Mucosa of rectum (tissue), 2 donors: ENCODE measurements at regions not wholly inside any gene's neighbourhood (a gene's known extent, or its start where the extent isn't known, plus 50 kb on each side); places are given as distances from the start of the nearest gene placed in this dataset.
"Not testable (repeated sequence)": the region's sequence is repeated elsewhere in the genome, so short reads cannot be mapped to it uniquely, and the experiment has no call there.

Experiments
- H3K27ac ChIP-seq, 2 donors: one replicate each; pipeline ENCODE4 v1.7.0; 2013; ENCODE audit warnings: inconsistent platforms in 2 of 2, low read depth in 2 of 2, low read length in 2 of 2
- H3K27me3 ChIP-seq, 2 donors: one replicate each; pipeline ENCODE4 v1.7.0; 2013; ENCODE audit warnings: low read length in 2 of 2; ENCODE audit not compliant: control insufficient read depth in 2 of 2, insufficient read depth in 2 of 2
- H3K36me3 ChIP-seq, 2 donors: one replicate each; pipeline ENCODE4 v1.7.0; 2013; ENCODE audit warnings: low read length in 2 of 2; ENCODE audit not compliant: control insufficient read depth in 2 of 2, insufficient read depth in 2 of 2
- H3K4me1 ChIP-seq, 2 donors: one replicate each; pipeline ENCODE4 v1.7.0; 2013; ENCODE audit warnings: low read length in 2 of 2, mild to moderate bottlenecking in 1 of 2; ENCODE audit not compliant: control insufficient read depth in 2 of 2, insufficient read depth in 2 of 2
- H3K4me3 ChIP-seq, 2 donors: one replicate each; pipeline ENCODE4 v1.7.0; 2013; ENCODE audit warnings: low read length in 2 of 2
- H3K9ac ChIP-seq, 2 donors: one replicate each; pipeline ENCODE4 v1.7.0; 2013; ENCODE audit warnings: low read length in 2 of 2, low read depth in 1 of 2, mild to moderate bottlenecking in 1 of 2
- H3K9me3 ChIP-seq, 2 donors: one replicate each; pipeline ENCODE4 v1.7.0; 2013; ENCODE audit warnings: low read length in 2 of 2; ENCODE audit not compliant: control insufficient read depth in 2 of 2
- donor health status: healthy.
- donor health status: Normal muscosa, but diverticular disease.

- Histone ChIP-seq H3K27ac (no peak overlapping the region), H3K9me3 (no peaks in the 10 kb centered on the region), H3K9ac (no peak overlapping the region), H3K36me3 (no peaks in the 10 kb centered on the region), H3K4me1 (no peaks in the 10 kb centered on the region), H3K4me3 (no peak overlapping the region), H3K27me3 (peaks cover 2 to 3% of the 10 kb centered on the region in 2 donors)
Observed at GRCh38 chrX:40864972-40865371, 129.6 kb upstream of the MED14 start.

GRCh38 chrX:40866893-40867292, 131.6 kb upstream of the MED14 start:
- no peak overlapping the region for H3K27ac ChIP-seq
- no peak overlapping the region for H3K4me3 ChIP-seq

GRCh38 chrX:40867352-40867751, 132.0 kb upstream of the MED14 start:
- peaks cover 2 to 3% of the 10 kb centered on the region in 2 donors for H3K27me3 ChIP-seq
- H3K36me3 ChIP-seq, result no peaks in the 10 kb centered on the region
- H3K9me3 ChIP-seq, result no peaks in the 10 kb centered on the region
- no peak overlapping the region for H3K9ac ChIP-seq
- H3K27ac ChIP-seq, result no peak overlapping the region
- H3K4me1 ChIP-seq, result no peaks in the 10 kb centered on the region
- no peak overlapping the region for H3K4me3 ChIP-seq

More at GRCh38 chrX:40866893-40867292, 131.6 kb upstream of the MED14 start:
- no peaks in the 10 kb centered on the region for H3K36me3 ChIP-seq
- H3K27me3 ChIP-seq, result peaks cover 2 to 3% of the 10 kb centered on the region in 2 donors
- H3K4me1 ChIP-seq, result no peaks in the 10 kb centered on the region
- H3K9ac ChIP-seq, result no peak overlapping the region
- H3K9me3 ChIP-seq, result no peaks in the 10 kb centered on the region

GRCh38 chrX:40868868-40869267, 133.5 kb upstream of the MED14 start:
- H3K9me3 ChIP-seq, result no peaks in the 10 kb centered on the region
- no peaks in the 10 kb centered on the region for H3K4me1 ChIP-seq
- peaks cover 5 to 10% of the 10 kb centered on the region in 2 donors for H3K27me3 ChIP-seq
- no peak overlapping the region for H3K9ac ChIP-seq
- H3K27ac ChIP-seq, result no peak overlapping the region
- no peak overlapping the region for H3K4me3 ChIP-seq
- H3K36me3 ChIP-seq, result no peaks in the 10 kb centered on the region

GRCh38 chrX:40870982-40871381, 135.6 kb upstream of the MED14 start:
- H3K27me3 ChIP-seq, result peaks cover 9 to 10% of the 10 kb centered on the region in 2 donors

GRCh38 chrX:40871385-40872082, 136.2 kb upstream of the MED14 start:
- Histone ChIP-seq H3K9ac (no peak overlapping the region), H3K4me3 (no peak overlapping the region), H3K27me3 (peaks cover 9 to 10% of the 10 kb centered on the region in 2 donors), H3K9me3 (no peaks in the 10 kb centered on the region), H3K27ac (no peak overlapping the region), H3K4me1 (no peaks in the 10 kb centered on the region), H3K36me3 (no peaks in the 10 kb centered on the region)

More at GRCh38 chrX:40870982-40871381, 135.6 kb upstream of the MED14 start:
- not testable (repeated sequence) for H3K9ac ChIP-seq, H3K4me3 ChIP-seq, H3K4me1 ChIP-seq, H3K9me3 ChIP-seq, H3K27ac ChIP-seq, H3K36me3 ChIP-seq

- no peaks in the 10 kb centered on the region for H3K9me3 ChIP-seq
- no peak overlapping the region for H3K4me3 ChIP-seq
- H3K27ac ChIP-seq, result no peak overlapping the region
- no peaks in the 10 kb centered on the region for H3K36me3 ChIP-seq
- no peak overlapping the region for H3K9ac ChIP-seq
- H3K4me1 ChIP-seq, result no peaks in the 10 kb centered on the region
- peaks cover 8 to 9% of the 10 kb centered on the region in 2 donors for H3K27me3 ChIP-seq
Observed at GRCh38 chrX:40872351-40872750, 137.0 kb upstream of the MED14 start.

GRCh38 chrX:40875476-40875875, 140.1 kb upstream of the MED14 start:
- H3K4me3 ChIP-seq, result no peak overlapping the region
- H3K27ac ChIP-seq, result no peak overlapping the region
- H3K9ac ChIP-seq, result no peak overlapping the region
- no peaks in the 10 kb centered on the region for H3K36me3 ChIP-seq
- H3K27me3 ChIP-seq, result peaks cover 6 to 7% of the 10 kb centered on the region in 2 donors
- H3K4me1 ChIP-seq, result no peaks in the 10 kb centered on the region
- H3K9me3 ChIP-seq, result no peaks in the 10 kb centered on the region

GRCh38 chrX:40877887-40878286, 142.5 kb upstream of the MED14 start:
- Histone ChIP-seq H3K9me3 (no peaks in the 10 kb centered on the region), H3K27me3 (peaks cover 3 to 4% of the 10 kb centered on the region in 2 donors), H3K9ac (no peak overlapping the region), H3K4me3 (no peak overlapping the region), H3K36me3 (no peaks in the 10 kb centered on the region), H3K4me1 (no peaks in the 10 kb centered on the region), H3K27ac (no peak overlapping the region)

GRCh38 chrX:40878766-40879165, 143.4 kb upstream of the MED14 start:
- H3K9me3 ChIP-seq, result no peaks in the 10 kb centered on the region
- H3K36me3 ChIP-seq, result no peaks in the 10 kb centered on the region
- no peak overlapping the region for H3K27ac ChIP-seq

More at GRCh38 chrX:40878766-40879165, 143.4 kb upstream of the MED14 start:
- H3K9ac ChIP-seq, result no peak overlapping the region
- no peak overlapping the region for H3K4me3 ChIP-seq
- peaks cover 0 to 4% of the 10 kb centered on the region in 2 donors for H3K27me3 ChIP-seq
- no peaks in the 10 kb centered on the region for H3K4me1 ChIP-seq
